B cell (primary cell): ENCODE measurements at regions not wholly inside any gene's neighbourhood (a gene's known extent, or its start where the extent isn't known, plus 50 kb on each side); places are given as distances from the start of the nearest gene placed in this dataset.

Source experiments
- ATAC-seq: fragments of 200-7000 bp; cut with Tn5 transposase; one replicate; pipeline ENCODE4 v1.10.0; 2021; ENCODE audit warnings: low read depth, mild to moderate bottlenecking, moderate number of reproducible peaks, moderate library complexity
- CTCF ChIA-PET: fragments of 350-600 bp; sonication (Branson Sonifier 250); formaldehyde crosslinking; loops from one replicate; lab custom pipeline; 2021; ENCODE audit warnings: antibody characterized with exemption, inconsistent platforms; lab: Charles Lee
- POLR2A ChIA-PET: fragments of 350-600 bp; sonication (Branson Sonifier 250); formaldehyde crosslinking; loops from one replicate; lab custom pipeline; 2021; ENCODE audit warnings: antibody characterized with exemption; lab: Charles Lee
- DNase-seq: peaks from one replicate; pipeline ENCODE4 v3.0.0; 2013
- H2AFZ ChIP-seq: 2 replicates; pipeline ENCODE4 v1.6.1; 2012; ENCODE audit warnings: mild to moderate bottlenecking, low read depth, low read length; ENCODE audit not compliant: insufficient read depth, poor library complexity, severe bottlenecking
- H3K27ac ChIP-seq, 2 donors: 1 replicate in 1 of 2; 2 replicates in 1 of 2; pipeline ENCODE4 v1.5.1; 2012 to 2013; ENCODE audit warnings: low read length in 2 of 2, mild to moderate bottlenecking in 2 of 2, moderate library complexity in 1 of 2
- H3K27me3 ChIP-seq, 4 experiments: fragments of 200-600 bp in 1 of 4; sonication (generic) in 1 of 4; replicated peaks in 1 of 4; 1 replicate in 2 of 4; 2 replicates in 2 of 4; pipeline versions ENCODE4 v1.6.1 to v1.7.0; 2013 to 2016; ENCODE audit warnings: low read length in 3 of 4, mild to moderate bottlenecking in 2 of 4, mixed read lengths in 1 of 4, moderate library complexity in 1 of 4; ENCODE audit not compliant: insufficient read depth in 4 of 4, control insufficient read depth in 3 of 4; ENCODE audit errors: control extremely low read depth in 1 of 4
- H3K36me3 ChIP-seq, 2 experiments: replicated peaks in 1 of 2; 1 replicate in 1 of 2; 2 replicates in 1 of 2; pipeline versions ENCODE4 v1.6.1 to v1.7.1; 2013; ENCODE audit warnings: low read length in 1 of 2; ENCODE audit not compliant: insufficient read depth in 2 of 2, control insufficient read depth in 1 of 2; ENCODE audit errors: control extremely low read depth in 1 of 2, extremely low read depth in 1 of 2
- H3K4me1 ChIP-seq, 2 donors: fragments of 200-600 bp in 1 of 2; sonication (generic) in 1 of 2; 1 replicate in 1 of 2; 2 replicates in 1 of 2; pipeline versions ENCODE4 v1.5.1 to v1.6.1; 2013 to 2017; ENCODE audit warnings: low read length in 2 of 2; ENCODE audit not compliant: control insufficient read depth in 2 of 2, insufficient read depth in 2 of 2
- H3K4me2 ChIP-seq: replicated peaks from 2 replicates; pipeline ENCODE3; 2012; ENCODE audit warnings: mild to moderate bottlenecking, low read depth, low read length; ENCODE audit not compliant: poor library complexity, severe bottlenecking
- H3K4me3 ChIP-seq, 5 experiments: fragments of 200-600 bp in 1 of 5; sonication (generic) in 1 of 5; 1 replicate in 3 of 5; 2 replicates in 2 of 5; pipeline versions ENCODE4 v1.5.1 to v1.7.0; 2011 to 2016; ENCODE audit warnings: low read length in 4 of 5, mild to moderate bottlenecking in 4 of 5, low read depth in 2 of 5, control low read depth in 1 of 5, moderate library complexity in 1 of 5; ENCODE audit not compliant: insufficient read depth in 1 of 5; ENCODE audit errors: control extremely low read depth in 1 of 5, extremely low read depth in 1 of 5
- H3K79me2 ChIP-seq: fragments of 200-600 bp; sonication (generic); one replicate; pipeline ENCODE4 v1.6.0; 2016; ENCODE audit warnings: low read length; ENCODE audit not compliant: control insufficient read depth, insufficient read depth
- H3K9ac ChIP-seq: fragments of 200-600 bp; sonication (generic); 2 replicates; pipeline ENCODE4 v1.6.1; 2017; ENCODE audit warnings: mild to moderate bottlenecking, low read length, moderate library complexity
- H3K9me3 ChIP-seq, 3 donors: one replicate each; pipeline versions ENCODE4 v1.6.1 to v1.7.1; 2013; ENCODE audit warnings: low read length in 2 of 3; ENCODE audit not compliant: control insufficient read depth in 2 of 3, insufficient read depth in 1 of 3; ENCODE audit errors: control extremely low read depth in 1 of 3
- H4K20me1 ChIP-seq: 2 replicates; pipeline ENCODE4 v1.6.0; 2012; ENCODE audit warnings: mild to moderate bottlenecking, low read length; ENCODE audit not compliant: insufficient read depth, control insufficient read depth, poor library complexity, severe bottlenecking
- H3K27ac Mint-ChIP-seq: one replicate; pipeline ENCODE4 v1.8.0; 2021; ENCODE audit warnings: mixed read lengths
- H3K27me3 Mint-ChIP-seq: one replicate; pipeline ENCODE4 v1.8.0; 2021; ENCODE audit warnings: mixed read lengths
- H3K4me1 Mint-ChIP-seq: one replicate; pipeline ENCODE4 v1.8.0; 2021; ENCODE audit warnings: mixed read lengths
- H3K4me3 Mint-ChIP-seq: one replicate; pipeline ENCODE4 v1.8.0; 2021; ENCODE audit warnings: mixed read lengths
- H3K9me3 Mint-ChIP-seq: one replicate; pipeline ENCODE4 v1.8.0; 2022; ENCODE audit warnings: mixed read lengths; ENCODE audit not compliant: insufficient read depth
- CTCF ChIP-seq: fragments of 200-600 bp; IDR thresholded peaks from one replicate; pipeline ENCODE4 v1.8.0; 2022; ENCODE audit warnings: antibody characterized with exemption, mild to moderate bottlenecking
- EZH2 ChIP-seq: IDR thresholded peaks from 2 replicates; pipeline ENCODE4 v1.6.1; 2012; ENCODE audit warnings: borderline replicate concordance, low read depth, mild to moderate bottlenecking, moderate library complexity, low read length; ENCODE audit not compliant: insufficient read depth, poor library complexity, severe bottlenecking
- WGBS: methylation state at CpG from one replicate; pipeline ENCODE4 v1.1.5; 2013; ENCODE audit warnings: missing lambda C conversion rate; ENCODE audit not compliant: insufficient coverage; 5-methylcytosine and 5-hydroxymethylcytosine counted together
- intact Hi-C: fragments of 100-400 bp; cut with micrococcal nuclease; formaldehyde crosslinking; loops from one replicate; pipeline ENCODE4 v1.10.0; 2022

GRCh38 chr4:66693694-66694093, 851.6 kb downstream of the CENPC start:
- ATAC-seq = no peak
- Histone ChIP-seq H3K4me2 (no peak overlapping the region), H3K79me2 (no peaks in the 10 kb centered on the region), H3K9me3 (no peaks in the 10 kb centered on the region), H2AFZ (no peak overlapping the region), H3K4me3 (no peak overlapping the region), H3K27ac (no peak overlapping the region), H3K36me3 (no peaks in the 10 kb centered on the region), H4K20me1 (no peaks in the 10 kb centered on the region), H3K9ac (no peak overlapping the region), H3K4me1 (no peaks in the 10 kb centered on the region), H3K27me3 (no peaks in the 10 kb centered on the region)
- Mint-ChIP-seq H3K4me3 (no peak overlapping the region), H3K27ac (no peak overlapping the region), H3K27me3 (no peaks in the 10 kb centered on the region), H3K9me3 (peaks cover 2% of the 10 kb centered on the region), H3K4me1 (no peaks in the 10 kb centered on the region)
- ChIA-PET CTCF (no interaction called here), POLR2A (no interaction called here)
- DNase-seq = no peak
- TF ChIP-seq EZH2 = no peak
- TF ChIP-seq CTCF = no peak
- WGBS = 80% methylated on average over 1 of the region's 1 CpG
- intact Hi-C loops = no loop called here

- H3K36me3 ChIP-seq = no peaks in the 10 kb centered on the region
- H3K27me3 ChIP-seq = no peaks in the 10 kb centered on the region
- intact Hi-C loops = no loop called here
- Mint-ChIP-seq H3K4me3 (no peak overlapping the region), H3K27me3 (no peaks in the 10 kb centered on the region), H3K9me3 (peaks cover 2% of the 10 kb centered on the region), H3K27ac (no peak overlapping the region), H3K4me1 (no peaks in the 10 kb centered on the region)
- H3K9ac ChIP-seq = no peak overlapping the region
- no peak for ATAC-seq
- H2AFZ ChIP-seq = no peak overlapping the region
- no peak overlapping the region for H3K27ac ChIP-seq
- 67% methylated on average over 3 of the region's 4 CpGs for WGBS
- TF ChIP-seq CTCF (no peak), EZH2 (no peak)
- no peak overlapping the region for H3K4me3 ChIP-seq
- POLR2A ChIA-PET = no interaction called here
- no peak for DNase-seq
- no peaks in the 10 kb centered on the region for H3K9me3 ChIP-seq
- CTCF ChIA-PET = no interaction called here
- no peaks in the 10 kb centered on the region for H4K20me1 ChIP-seq
- H3K79me2 ChIP-seq = no peaks in the 10 kb centered on the region
- no peak overlapping the region for H3K4me2 ChIP-seq
- no peaks in the 10 kb centered on the region for H3K4me1 ChIP-seq
Observed at GRCh38 chr4:66691101-66691500, 854.2 kb downstream of the CENPC start.
